ENCODE measurements at regions not wholly inside any gene's neighbourhood (a gene's known extent, or its start where the extent isn't known, plus 50 kb on each side); places are given as distances from the start of the nearest gene placed in this dataset.
A peak's percentile ranks its signal among the peaks of the same experiment; 100 is the strongest.
"Not testable (repeated sequence)": the region's sequence is repeated elsewhere in the genome, so short reads cannot be mapped to it uniquely, and the experiment has no call there.

DNA sequence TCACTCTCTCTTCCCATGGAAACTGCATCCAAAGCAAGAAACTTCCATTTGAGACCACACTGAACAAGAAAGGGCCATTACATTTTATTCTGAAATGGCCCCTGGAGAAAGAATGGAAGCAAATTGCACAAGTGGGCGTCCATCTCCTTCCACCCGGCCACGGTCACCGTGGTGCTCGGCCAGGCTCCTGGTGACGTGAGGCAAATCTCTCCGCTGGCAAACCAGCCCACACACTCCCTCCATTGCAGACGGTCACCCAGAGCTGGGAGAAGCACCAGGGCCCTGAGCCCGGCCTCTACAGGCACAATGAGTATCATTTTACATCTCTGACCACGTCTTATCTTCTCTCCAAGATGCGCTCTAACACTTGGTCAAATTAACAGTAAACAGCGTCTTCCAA lies 126.1 kb upstream of the FAM20C start:
- TF ChIP-seq JUND (IDR thresholded peaks at IDR 0.05; ENCODE audit: low read depth) = no peak
- no peak for DNase-seq (ENCODE audit: low read depth in 1 of 2, low spot score in 1 of 2)
- in situ Hi-C loops (cut with HindIII; ENCODE audit: low pct_unique_long_range_greater_than_20kb, low sequenced_read_pairs) = no loop called here

DNA sequence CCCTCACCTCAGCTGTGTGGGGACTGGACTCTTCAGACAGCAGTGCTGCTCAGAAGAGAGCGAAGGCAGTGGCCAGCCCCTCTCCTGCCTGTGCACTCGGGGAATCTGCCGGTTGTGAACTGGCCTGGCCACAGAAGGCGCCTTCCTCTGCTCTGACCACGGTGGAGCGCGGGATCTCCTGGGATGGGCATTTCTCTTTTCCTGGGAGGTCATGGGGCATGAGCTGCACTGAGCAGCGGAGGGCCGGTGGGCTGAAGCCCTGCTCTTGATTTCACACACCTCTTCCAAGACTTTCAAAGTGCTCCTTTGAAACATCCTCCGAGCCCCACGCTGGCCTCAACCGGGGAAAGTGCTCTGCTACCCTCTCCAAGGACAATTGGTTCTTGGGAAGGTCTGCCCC lies 125.6 kb upstream of the FAM20C start:
- DNase-seq (ENCODE audit: low read depth in 1 of 2, low spot score in 1 of 2) = no peak
- TF ChIP-seq JUND (IDR thresholded peaks at IDR 0.05; ENCODE audit: low read depth) = no peak
- in situ Hi-C loops (cut with HindIII; ENCODE audit: low pct_unique_long_range_greater_than_20kb, low sequenced_read_pairs) = no loop called here

DNA sequence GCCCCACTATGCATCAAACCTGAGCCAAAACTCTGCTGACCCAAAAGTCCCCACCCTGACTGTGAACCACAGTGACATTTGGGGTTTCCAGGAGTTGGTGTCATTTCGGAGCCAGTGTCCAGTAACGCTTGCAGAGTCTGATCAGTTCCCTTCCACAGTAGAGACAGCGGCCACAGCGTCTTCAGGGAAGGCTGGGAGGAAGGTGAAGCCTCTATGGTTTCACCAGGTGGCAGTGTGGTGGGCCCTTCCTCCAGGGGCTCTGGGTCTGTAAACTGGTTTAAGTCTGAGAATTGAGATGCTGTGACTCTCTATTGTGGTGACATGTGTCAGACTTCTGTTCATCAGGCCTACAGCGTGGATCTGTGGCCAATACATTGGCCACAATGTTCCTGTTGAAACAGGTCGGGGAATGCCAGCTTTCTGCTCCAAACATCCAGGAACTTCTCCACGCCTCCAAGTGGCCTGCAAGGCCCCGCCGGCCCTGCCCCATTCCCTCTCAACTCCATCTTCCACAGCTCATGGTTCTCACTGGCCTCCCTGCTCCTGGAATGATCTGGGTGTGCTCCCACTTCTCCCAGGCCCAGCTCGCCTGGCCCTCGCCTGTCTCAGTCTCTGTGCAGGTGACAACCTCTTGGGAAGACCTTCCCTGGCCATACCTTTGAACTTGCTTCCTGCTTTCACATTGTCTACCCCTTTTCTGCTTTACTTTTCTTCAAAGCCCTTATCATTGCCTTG lies 124.5 kb upstream of the FAM20C start:
- in situ Hi-C loops (cut with HindIII; ENCODE audit: low pct_unique_long_range_greater_than_20kb, low sequenced_read_pairs) = no loop called here
- no peak for TF ChIP-seq JUND (IDR thresholded peaks at IDR 0.05; ENCODE audit: low read depth)
- no peak for DNase-seq (ENCODE audit: low read depth in 1 of 2, low spot score in 1 of 2)

DNA sequence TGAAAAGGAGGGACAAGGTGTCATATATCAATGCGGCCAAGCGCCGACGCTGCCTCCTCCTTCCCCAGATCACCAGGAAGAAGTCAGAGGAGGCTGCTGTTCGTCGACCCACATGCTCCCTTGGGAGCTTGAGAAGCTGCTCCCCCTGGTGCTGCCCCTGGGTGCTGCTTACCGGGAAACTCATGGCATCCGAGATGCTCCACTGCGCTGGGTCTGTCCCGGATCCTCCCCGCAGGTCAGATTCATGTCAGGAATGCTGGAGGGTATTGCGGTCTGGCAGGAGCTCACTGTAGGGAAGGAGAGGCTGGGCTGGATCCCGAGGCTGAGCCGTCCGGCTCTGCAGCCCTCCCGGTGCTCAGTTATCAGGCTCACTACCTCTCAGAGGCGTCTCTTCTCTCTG lies 123.7 kb upstream of the FAM20C start:
- peak in 1 of 2 experiments; percentile 88 for DNase-seq (ENCODE audit: low read depth in 1 of 2, low spot score in 1 of 2)
- in situ Hi-C loops (cut with HindIII; ENCODE audit: low pct_unique_long_range_greater_than_20kb, low sequenced_read_pairs) = no loop called here
- no peak for TF ChIP-seq JUND (IDR thresholded peaks at IDR 0.05; ENCODE audit: low read depth)

DNA sequence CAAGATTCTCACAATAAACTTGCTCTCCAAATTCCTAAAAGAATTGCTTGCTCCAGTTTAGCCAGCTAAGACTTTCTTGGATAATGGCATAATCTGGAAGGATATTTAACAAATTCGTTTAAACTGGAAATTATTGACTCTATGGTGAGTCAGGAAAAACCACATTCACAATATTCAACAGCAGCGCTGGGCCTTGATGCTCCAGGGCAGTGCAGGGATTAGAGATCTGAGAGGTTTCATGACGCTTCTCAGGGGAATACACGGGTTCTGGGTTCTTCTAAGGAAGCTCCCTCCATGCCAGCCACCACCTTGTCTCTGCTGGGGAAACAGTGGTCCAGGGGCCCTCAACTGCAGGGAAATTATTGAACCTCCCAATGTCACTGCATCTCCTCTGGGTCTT lies 123.3 kb upstream of the FAM20C start:
- in situ Hi-C loops (cut with HindIII; ENCODE audit: low pct_unique_long_range_greater_than_20kb, low sequenced_read_pairs); DNase-seq (ENCODE audit: low read depth in 1 of 2, low spot score in 1 of 2): not testable (repeated sequence)

DNA sequence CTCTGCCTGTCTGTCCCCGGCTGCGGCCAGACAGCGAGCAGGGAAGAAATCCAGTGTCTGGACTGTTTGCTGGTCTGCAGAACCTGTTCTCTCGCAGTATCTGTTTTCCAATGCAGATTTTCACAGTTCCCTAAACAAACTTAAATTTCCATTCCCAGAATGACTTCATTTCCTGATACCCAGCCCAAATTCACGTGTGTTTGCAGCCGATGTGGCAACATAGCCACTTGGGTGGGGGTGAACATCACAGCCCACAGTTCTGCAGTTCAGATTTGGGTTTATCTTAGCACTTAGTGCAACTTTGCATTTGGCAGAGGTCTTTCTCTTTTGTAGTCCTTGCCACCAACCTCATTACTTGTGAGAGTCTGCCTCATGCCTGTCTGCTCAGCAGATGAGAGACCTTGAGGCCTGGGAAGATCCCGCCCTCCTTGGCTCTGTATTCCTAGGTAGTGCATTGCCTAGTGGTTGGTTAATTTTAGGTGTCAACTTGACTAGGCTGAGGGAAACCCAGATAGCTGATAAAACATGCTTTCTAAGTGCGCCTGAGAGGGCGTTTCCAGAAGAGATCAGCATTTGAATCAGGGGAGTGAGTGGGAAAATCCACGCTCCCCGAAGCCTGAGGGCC lies 122.8 kb upstream of the FAM20C start:
- in situ Hi-C loops (cut with HindIII; ENCODE audit: low pct_unique_long_range_greater_than_20kb, low sequenced_read_pairs); DNase-seq (ENCODE audit: low read depth in 1 of 2, low spot score in 1 of 2): not testable (repeated sequence)

DNA sequence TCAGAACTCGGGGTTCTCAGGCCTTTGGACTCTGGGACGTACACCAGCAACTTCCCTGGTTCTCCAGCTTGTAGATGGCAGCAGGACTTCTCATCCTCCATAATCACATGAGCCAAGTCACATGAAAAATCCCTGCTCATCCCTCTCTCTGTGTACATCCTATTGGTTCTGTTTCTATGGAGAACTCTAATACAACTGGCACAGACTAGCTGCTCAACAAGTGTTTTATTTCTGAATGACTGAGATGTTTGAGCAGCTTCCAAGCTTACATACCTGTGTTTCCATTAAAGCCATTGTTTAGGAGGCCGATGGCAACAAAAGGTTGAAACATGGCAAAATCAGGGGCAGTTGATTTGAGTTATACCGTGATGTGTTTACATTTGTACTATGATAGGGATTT lies 122.2 kb upstream of the FAM20C start:
- DNase-seq (ENCODE audit: low read depth in 1 of 2, low spot score in 1 of 2); in situ Hi-C loops (cut with HindIII; ENCODE audit: low pct_unique_long_range_greater_than_20kb, low sequenced_read_pairs): not testable (repeated sequence)

DNA sequence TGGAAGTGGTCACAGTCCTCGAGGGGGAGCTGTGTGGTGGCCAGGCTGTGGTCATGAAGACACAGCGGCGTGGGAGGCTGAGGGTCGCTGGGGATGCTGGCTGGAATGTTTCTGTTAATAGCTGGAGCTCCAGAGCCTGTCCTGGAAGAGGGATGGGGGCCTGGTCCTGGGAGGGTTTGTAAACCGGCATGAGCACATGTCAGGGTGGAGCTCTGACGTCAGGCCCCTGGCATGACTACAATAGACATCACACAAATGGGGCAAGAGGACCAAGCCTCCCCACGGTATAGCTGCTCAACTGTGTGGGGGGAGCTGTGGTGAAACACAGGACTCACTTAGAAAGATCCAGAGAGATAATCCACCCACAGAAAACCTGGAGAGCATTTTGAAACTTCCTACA lies 121.4 kb upstream of the FAM20C start:
- DNase-seq (ENCODE audit: low read depth in 1 of 2, low spot score in 1 of 2); in situ Hi-C loops (cut with HindIII; ENCODE audit: low pct_unique_long_range_greater_than_20kb, low sequenced_read_pairs): not testable (repeated sequence)

DNA sequence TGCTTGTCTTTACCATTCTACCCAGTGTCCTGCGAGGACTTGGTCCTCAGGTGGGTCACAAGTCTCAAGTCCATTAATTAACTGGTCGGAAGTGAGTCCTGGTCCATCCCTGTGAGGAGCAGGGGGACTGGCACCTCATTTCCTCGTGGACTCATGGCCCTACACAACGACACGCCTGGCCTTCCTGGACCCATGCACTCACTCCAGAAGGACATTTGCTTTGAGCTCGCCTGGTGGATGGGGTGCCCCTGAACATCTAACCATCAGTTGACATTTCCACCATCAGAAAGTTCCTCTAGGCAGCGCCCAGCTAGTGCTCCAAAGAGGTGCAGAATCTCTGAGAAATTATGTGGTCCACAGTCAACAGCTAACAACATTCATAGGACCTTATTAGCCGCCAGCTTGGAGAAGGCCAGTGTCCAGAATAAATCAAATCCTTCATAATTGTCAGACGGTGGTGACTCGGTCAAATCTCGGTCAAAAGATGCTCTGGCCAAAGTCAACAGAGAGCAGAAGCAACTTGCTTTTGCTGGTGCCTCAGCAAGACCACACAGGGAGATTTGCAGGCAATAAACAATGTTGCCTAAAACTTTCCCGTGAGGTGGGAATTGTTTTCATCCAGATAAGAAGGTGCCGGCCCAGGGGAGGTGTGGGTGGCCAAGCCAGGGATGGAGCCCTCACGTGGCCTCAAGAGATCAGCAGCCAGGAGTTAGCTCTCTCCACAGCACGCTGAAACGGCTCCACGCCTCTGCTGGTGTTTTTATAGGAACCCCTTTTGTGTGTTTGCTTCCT lies 119.9 kb upstream of the FAM20C start:
- DNase-seq (ENCODE audit: low read depth in 1 of 2, low spot score in 1 of 2); in situ Hi-C loops (cut with HindIII; ENCODE audit: low pct_unique_long_range_greater_than_20kb, low sequenced_read_pairs): not testable (repeated sequence)

DNA sequence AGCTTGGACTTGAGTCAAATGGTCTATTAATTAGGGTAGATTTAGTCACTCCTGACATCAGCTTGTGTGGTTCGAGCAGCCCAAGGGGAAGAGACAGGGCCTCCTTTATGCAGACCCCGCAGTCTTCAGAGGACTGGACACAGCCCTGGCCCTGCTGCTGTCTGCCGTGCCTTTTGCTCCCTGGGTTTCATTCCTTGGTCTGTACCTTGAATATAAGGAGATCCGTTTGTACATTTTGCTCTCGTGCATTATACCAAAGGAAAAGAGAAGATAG lies 119.4 kb upstream of the FAM20C start:
- DNase-seq (ENCODE audit: low read depth in 1 of 2, low spot score in 1 of 2); in situ Hi-C loops (cut with HindIII; ENCODE audit: low pct_unique_long_range_greater_than_20kb, low sequenced_read_pairs): not testable (repeated sequence)

DNA sequence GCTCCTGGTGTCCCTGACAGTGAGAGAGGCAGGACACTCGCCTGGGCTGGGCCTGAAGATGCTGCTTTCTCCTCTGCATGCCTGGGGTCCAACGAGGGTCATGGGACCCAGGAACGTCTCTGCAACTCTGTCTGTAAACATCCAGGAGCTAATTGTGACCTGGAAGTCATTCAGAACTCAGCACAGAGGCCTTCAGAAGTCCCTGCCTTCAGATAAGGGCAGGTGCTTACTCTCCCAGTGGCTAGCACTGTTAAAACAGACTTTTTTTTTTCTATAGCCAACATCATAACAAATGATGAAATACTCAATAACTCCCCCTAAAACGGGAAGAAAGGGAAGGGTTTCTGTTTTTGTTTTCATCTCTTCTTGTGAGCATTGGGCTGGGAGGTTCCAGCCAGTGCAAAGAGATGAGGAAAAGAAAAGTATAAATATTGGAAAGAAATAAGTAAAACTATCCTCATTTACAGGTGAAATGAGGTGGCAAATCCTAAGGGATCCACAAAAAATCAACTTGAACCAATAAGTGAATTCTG lies 118.3 kb upstream of the FAM20C start:
- in situ Hi-C loops (cut with HindIII; ENCODE audit: low pct_unique_long_range_greater_than_20kb, low sequenced_read_pairs); DNase-seq (ENCODE audit: low read depth in 1 of 2, low spot score in 1 of 2): not testable (repeated sequence)

DNA sequence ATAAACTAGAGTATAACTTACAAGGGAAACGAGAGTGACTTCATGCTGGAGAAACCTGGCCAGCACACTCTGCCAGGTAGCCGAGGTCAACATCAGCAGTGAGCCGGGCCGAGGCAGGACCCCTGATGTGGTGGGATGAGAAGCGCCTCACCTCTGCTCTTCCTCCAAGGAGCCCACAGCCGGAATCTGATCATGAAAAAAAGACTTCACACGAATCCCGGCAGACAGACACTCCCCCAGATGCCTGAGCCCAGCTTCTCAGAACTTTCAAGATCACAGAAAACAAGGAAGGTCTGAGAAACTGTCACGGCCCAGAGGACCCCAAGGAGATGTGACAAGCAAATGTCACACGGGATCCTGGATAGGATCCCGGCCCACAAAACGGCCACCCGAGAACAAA lies 116.9 kb upstream of the FAM20C start:
- in situ Hi-C loops (cut with HindIII; ENCODE audit: low pct_unique_long_range_greater_than_20kb, low sequenced_read_pairs); DNase-seq (ENCODE audit: low read depth in 1 of 2, low spot score in 1 of 2): not testable (repeated sequence)

DNA sequence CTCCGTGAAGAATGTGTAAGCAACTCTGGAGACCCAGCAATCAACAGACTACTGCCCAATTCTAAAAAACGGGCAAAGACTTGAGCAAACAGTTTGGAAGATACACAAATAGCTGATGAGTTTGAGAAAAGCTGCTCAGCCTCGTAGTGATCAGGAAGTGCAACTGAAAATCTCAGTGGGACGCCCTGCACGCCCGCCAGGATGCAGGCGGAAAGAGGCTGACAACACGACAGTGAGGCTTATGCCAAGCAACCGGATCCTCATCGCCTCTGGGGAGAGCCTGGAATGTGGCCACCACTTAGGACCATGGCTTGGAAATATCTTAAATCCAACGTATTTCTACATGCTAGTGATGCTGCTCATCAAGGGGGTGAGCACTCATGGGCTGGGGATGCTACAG lies 116.2 kb upstream of the FAM20C start:
- DNase-seq (ENCODE audit: low read depth in 1 of 2, low spot score in 1 of 2); in situ Hi-C loops (cut with HindIII; ENCODE audit: low pct_unique_long_range_greater_than_20kb, low sequenced_read_pairs): not testable (repeated sequence)

DNA sequence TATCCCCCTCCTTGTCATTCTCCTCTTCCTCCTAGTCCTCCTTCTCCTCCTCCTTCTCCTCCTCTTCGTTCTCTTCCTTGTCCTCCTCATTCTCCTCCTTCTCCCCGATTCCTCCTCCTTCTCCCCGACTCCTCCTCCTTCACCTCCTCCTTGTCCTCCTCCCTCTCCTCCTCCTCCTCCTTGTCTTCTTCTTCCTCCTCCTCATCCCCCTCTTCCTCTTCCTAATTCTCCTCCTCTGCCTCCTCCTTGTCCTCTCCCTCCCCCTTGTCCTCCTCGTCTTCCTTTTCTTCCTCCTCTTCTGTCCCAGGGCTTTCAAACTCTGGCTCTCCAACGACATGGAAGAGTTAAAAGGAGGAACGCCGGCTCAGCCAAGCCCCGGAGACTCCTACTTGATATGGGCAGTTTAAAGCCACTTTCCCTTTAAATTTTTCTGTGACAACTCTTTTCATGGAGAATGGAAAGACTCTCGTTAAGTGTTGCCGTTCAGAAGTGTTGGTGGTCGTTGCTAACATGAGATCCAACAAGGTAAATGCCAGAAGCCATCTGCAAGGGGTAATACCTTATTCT lies 115.5 kb upstream of the FAM20C start:
- in situ Hi-C loops (cut with HindIII; ENCODE audit: low pct_unique_long_range_greater_than_20kb, low sequenced_read_pairs) = not testable (repeated sequence)
- peak in 1 of 2 experiments; percentile 36 for DNase-seq (ENCODE audit: low read depth in 1 of 2, low spot score in 1 of 2)

DNA sequence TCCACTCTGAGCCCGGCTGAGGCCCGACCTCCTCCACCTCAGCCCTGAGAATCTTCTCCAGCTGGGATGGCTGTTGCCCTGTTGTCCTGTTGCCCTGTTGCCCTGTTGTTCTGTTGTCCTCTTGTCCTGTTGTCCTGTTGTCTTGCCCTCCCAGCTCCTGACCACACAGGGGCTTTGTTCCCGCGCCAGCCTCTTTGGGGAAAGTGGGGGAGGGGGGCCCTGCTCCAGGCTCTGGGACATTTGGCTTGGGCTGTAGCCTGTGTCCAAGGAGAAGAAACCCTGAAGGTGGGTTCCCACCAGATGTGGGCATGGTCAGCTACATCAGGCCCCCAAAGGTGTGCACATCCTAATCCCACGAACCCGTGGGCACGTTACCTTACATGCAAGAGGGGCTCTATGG lies 113.5 kb upstream of the FAM20C start:
- in situ Hi-C loops (cut with HindIII; ENCODE audit: low pct_unique_long_range_greater_than_20kb, low sequenced_read_pairs); DNase-seq (ENCODE audit: low read depth in 1 of 2, low spot score in 1 of 2): not testable (repeated sequence)

DNA sequence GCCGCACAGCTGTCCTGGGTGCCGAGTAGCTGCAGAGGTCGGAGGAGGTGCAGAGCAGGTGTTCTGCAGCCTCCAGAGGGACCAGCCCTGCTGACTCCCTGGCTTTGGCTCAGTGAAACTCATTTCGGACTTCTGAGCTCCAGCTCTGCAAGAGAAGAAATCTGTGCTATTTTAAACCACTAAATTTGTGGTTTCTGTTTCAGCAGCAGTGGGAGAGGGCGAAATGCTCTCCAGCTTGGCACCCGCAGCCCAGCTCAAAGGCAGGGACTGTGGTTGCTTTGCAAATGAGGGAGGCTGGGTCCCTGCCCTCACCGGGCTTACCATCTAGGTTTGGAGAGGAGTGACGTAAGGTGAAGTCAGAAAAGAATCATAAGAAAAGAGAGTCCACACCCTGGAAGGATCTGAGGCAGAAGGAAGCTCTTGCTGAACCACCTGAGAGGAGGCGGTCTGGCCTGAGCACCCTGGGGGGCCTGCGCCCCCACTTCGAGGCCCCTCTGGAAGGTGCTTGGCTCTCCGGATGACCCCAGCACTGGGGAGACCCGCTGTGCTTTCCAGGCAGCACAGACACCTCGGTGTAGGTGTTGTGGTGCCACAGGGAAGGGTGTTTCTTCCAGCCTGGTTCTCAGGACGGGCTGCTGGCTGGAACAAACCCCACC lies 112.8 kb upstream of the FAM20C start:
- DNase-seq (ENCODE audit: low read depth in 1 of 2, low spot score in 1 of 2); in situ Hi-C loops (cut with HindIII; ENCODE audit: low pct_unique_long_range_greater_than_20kb, low sequenced_read_pairs): not testable (repeated sequence)
